ENCODE measurements at regions not wholly inside any gene's neighbourhood (a gene's known extent, or its start where the extent isn't known, plus 50 kb on each side); places are given as distances from the start of the nearest gene placed in this dataset.
A peak's percentile ranks its signal among the peaks of the same experiment; 100 is the strongest.

DNA sequence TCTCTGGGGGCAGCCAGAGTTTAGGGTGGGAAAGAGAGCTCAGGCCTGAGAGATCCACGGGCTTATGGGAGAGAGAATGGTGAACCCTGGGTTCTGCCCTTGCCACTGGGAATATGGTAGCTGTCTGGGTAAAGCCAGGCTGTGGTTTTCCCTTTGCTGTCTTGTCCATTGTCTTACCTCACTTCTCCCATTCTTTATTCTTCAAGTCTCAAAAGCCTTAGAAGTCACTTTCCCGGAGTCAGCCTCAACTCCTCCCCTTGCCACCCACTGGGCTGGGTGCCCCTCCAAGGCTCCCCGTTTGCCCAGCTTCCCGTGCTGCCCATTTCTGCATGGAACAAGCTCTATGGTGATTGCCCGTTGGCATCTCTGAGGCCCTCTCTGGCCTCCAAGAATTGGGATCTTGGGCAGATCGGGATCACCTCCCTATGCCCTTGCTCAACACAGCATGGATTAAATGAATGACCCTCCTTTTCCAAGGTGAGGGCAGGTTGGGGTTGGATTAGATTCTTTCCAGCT, 228.2 kb downstream of the HAUS1 start:
- Histone ChIP-seq H2BK5ac (ENCODE audit: low read depth, low read length, poor library complexity) (no peak overlapping the region), H3K4me2 (ENCODE audit: low read length) (no peak overlapping the region), H3K36me3 (ENCODE audit: control insufficient read depth in 1 of 2, insufficient read depth in 2 of 2, low read length in 2 of 2) (no peaks in the 10 kb centered on the region), H3K9me3 (ENCODE audit: insufficient read depth, low read depth, low read length) (peaks cover 5% of the 10 kb centered on the region), H3K23ac (ENCODE audit: low read length) (no peak overlapping the region), H4K8ac (ENCODE audit: low read depth, low read length) (no peak overlapping the region), H3K4me1 (ENCODE audit: control insufficient read depth in 1 of 2, insufficient read depth in 2 of 2, low read length in 2 of 2) (peaks cover 5 to 16% of the 10 kb centered on the region in 2 experiments), H3K14ac (ENCODE audit: low read length) (no peak overlapping the region), H2AK5ac (ENCODE audit: low read length) (no peak overlapping the region), H3K79me2 (ENCODE audit: control insufficient read depth, insufficient read depth, low read length, poor library complexity) (no peaks in the 10 kb centered on the region), H2BK120ac (ENCODE audit: insufficient read depth, low read length, poor library complexity) (no peak overlapping the region), H3K4me3 (ENCODE audit: low read depth, low read length) (no peak overlapping the region), H3K27ac (ENCODE audit: low read depth, low read length) (no peak overlapping the region), H3K79me1 (ENCODE audit: low read length) (no peaks in the 10 kb centered on the region), H3K18ac (ENCODE audit: low read length) (no peak overlapping the region), H2AFZ (ENCODE audit: insufficient read depth, low read length, poor library complexity) (no peak overlapping the region), H3K27me3 (ENCODE audit: insufficient read depth, low read length) (peaks cover 36% of the 10 kb centered on the region), H4K91ac (ENCODE audit: low read depth, low read length) (no peak overlapping the region), H3K9ac (ENCODE audit: low read length) (no peak overlapping the region), H3K4ac (ENCODE audit: low read depth, low read length) (no peak overlapping the region), H4K12ac (ENCODE audit: low read depth, low read length) (no peak overlapping the region), H2BK12ac (ENCODE audit: low read length) (no peak overlapping the region)
- no CpG with 5 or more reads among the region's 6 CpGs for WGBS (ENCODE audit: extremely low coverage, insufficient coverage, insufficient read length)
- DNase-seq, result no peak

GRCh38 chr18:46332921-46333341, 228.7 kb downstream of the HAUS1 start:
- H2BK120ac ChIP-seq (ENCODE audit: insufficient read depth, low read length, poor library complexity), result no peak overlapping the region
- H3K18ac ChIP-seq (ENCODE audit: low read length), result no peak overlapping the region
- H4K12ac ChIP-seq (ENCODE audit: low read depth, low read length), result no peak overlapping the region
- H2BK12ac ChIP-seq (ENCODE audit: low read length), result no peak overlapping the region
- H3K79me1 ChIP-seq (ENCODE audit: low read length), result no peaks in the 10 kb centered on the region
- no CpG with 5 or more reads among the region's 9 CpGs for WGBS (ENCODE audit: extremely low coverage, insufficient coverage, insufficient read length)
- peaks cover 5 to 16% of the 10 kb centered on the region in 2 experiments for H3K4me1 ChIP-seq (ENCODE audit: control insufficient read depth in 1 of 2, insufficient read depth in 2 of 2, low read length in 2 of 2)
- no peak overlapping the region for H3K4me3 ChIP-seq (ENCODE audit: low read depth, low read length)
- H2AFZ ChIP-seq (ENCODE audit: insufficient read depth, low read length, poor library complexity), result no peak overlapping the region
- no peaks in the 10 kb centered on the region for H3K79me2 ChIP-seq (ENCODE audit: control insufficient read depth, insufficient read depth, low read length, poor library complexity)
- no peak overlapping the region for H3K14ac ChIP-seq (ENCODE audit: low read length)
- H2BK5ac ChIP-seq (ENCODE audit: low read depth, low read length, poor library complexity), result no peak overlapping the region
- peaks cover 5% of the 10 kb centered on the region for H3K9me3 ChIP-seq (ENCODE audit: insufficient read depth, low read depth, low read length)
- H3K4ac ChIP-seq (ENCODE audit: low read depth, low read length), result no peak overlapping the region
- peaks cover 36% of the 10 kb centered on the region for H3K27me3 ChIP-seq (ENCODE audit: insufficient read depth, low read length)
- no peak overlapping the region for H3K23ac ChIP-seq (ENCODE audit: low read length)
- H4K91ac ChIP-seq (ENCODE audit: low read depth, low read length), result no peak overlapping the region
- peak in 1 of 2 donors; percentile 4 for DNase-seq
- no peaks in the 10 kb centered on the region for H3K36me3 ChIP-seq (ENCODE audit: control insufficient read depth in 1 of 2, insufficient read depth in 2 of 2, low read length in 2 of 2)
- H4K8ac ChIP-seq (ENCODE audit: low read depth, low read length), result no peak overlapping the region
- H2AK5ac ChIP-seq (ENCODE audit: low read length), result no peak overlapping the region
- no peak overlapping the region for H3K27ac ChIP-seq (ENCODE audit: low read depth, low read length)
- H3K9ac ChIP-seq (ENCODE audit: low read length), result no peak overlapping the region
- peak overlapping the region; percentile 93 for H3K4me2 ChIP-seq (ENCODE audit: low read length)

GRCh38 chr18:46333431-46334135, 229.4 kb downstream of the HAUS1 start:
- no peak overlapping the region for H3K4ac ChIP-seq (ENCODE audit: low read depth, low read length)
- no peaks in the 10 kb centered on the region for H3K79me1 ChIP-seq (ENCODE audit: low read length)
- no peak overlapping the region for H2BK12ac ChIP-seq (ENCODE audit: low read length)
- H3K27me3 ChIP-seq (ENCODE audit: insufficient read depth, low read length), result peaks cover 36% of the 10 kb centered on the region
- no peak overlapping the region for H2BK5ac ChIP-seq (ENCODE audit: low read depth, low read length, poor library complexity)
- no peak overlapping the region for H2BK120ac ChIP-seq (ENCODE audit: insufficient read depth, low read length, poor library complexity)
- no peak overlapping the region for H3K14ac ChIP-seq (ENCODE audit: low read length)
- DNase-seq, result peak in 1 of 2 donors; percentile 28
- no peak overlapping the region for H3K23ac ChIP-seq (ENCODE audit: low read length)
- H2AFZ ChIP-seq (ENCODE audit: insufficient read depth, low read length, poor library complexity), result no peak overlapping the region
- peak overlapping the region; percentile 93 for H3K4me2 ChIP-seq (ENCODE audit: low read length)
- no CpG with 5 or more reads among the region's 77 CpGs for WGBS (ENCODE audit: extremely low coverage, insufficient coverage, insufficient read length)
- H3K27ac ChIP-seq (ENCODE audit: low read depth, low read length), result no peak overlapping the region
- H4K91ac ChIP-seq (ENCODE audit: low read depth, low read length), result no peak overlapping the region
- no peak overlapping the region for H4K12ac ChIP-seq (ENCODE audit: low read depth, low read length)
- peak overlapping the region; percentile 65 for H3K4me3 ChIP-seq (ENCODE audit: low read depth, low read length)
- H3K4me1 ChIP-seq (ENCODE audit: control insufficient read depth in 1 of 2, insufficient read depth in 2 of 2, low read length in 2 of 2), result peaks cover 5 to 16% of the 10 kb centered on the region in 2 experiments
- no peaks in the 10 kb centered on the region for H3K36me3 ChIP-seq (ENCODE audit: control insufficient read depth in 1 of 2, insufficient read depth in 2 of 2, low read length in 2 of 2)
- no peaks in the 10 kb centered on the region for H3K79me2 ChIP-seq (ENCODE audit: control insufficient read depth, insufficient read depth, low read length, poor library complexity)
- H2AK5ac ChIP-seq (ENCODE audit: low read length), result no peak overlapping the region
- H3K9ac ChIP-seq (ENCODE audit: low read length), result no peak overlapping the region
- peaks cover 5% of the 10 kb centered on the region for H3K9me3 ChIP-seq (ENCODE audit: insufficient read depth, low read depth, low read length)
- no peak overlapping the region for H4K8ac ChIP-seq (ENCODE audit: low read depth, low read length)
- no peak overlapping the region for H3K18ac ChIP-seq (ENCODE audit: low read length)

- H3K4me1 ChIP-seq (ENCODE audit: control insufficient read depth in 1 of 2, insufficient read depth in 2 of 2, low read length in 2 of 2), result peaks cover 5 to 14% of the 10 kb centered on the region in 2 experiments
- H3K27me3 ChIP-seq (ENCODE audit: insufficient read depth, low read length), result peaks cover 36% of the 10 kb centered on the region
- H3K4me3 ChIP-seq (ENCODE audit: low read depth, low read length), result peak overlapping the region; percentile 47
- H3K4ac ChIP-seq (ENCODE audit: low read depth, low read length), result no peak overlapping the region
- no peak overlapping the region for H4K91ac ChIP-seq (ENCODE audit: low read depth, low read length)
- DNase-seq, result no peak
- H3K9me3 ChIP-seq (ENCODE audit: insufficient read depth, low read depth, low read length), result peaks cover 5% of the 10 kb centered on the region
- H3K18ac ChIP-seq (ENCODE audit: low read length), result no peak overlapping the region
- WGBS (ENCODE audit: extremely low coverage, insufficient coverage, insufficient read length), result no CpG with 5 or more reads among the region's 27 CpGs
- H4K12ac ChIP-seq (ENCODE audit: low read depth, low read length), result no peak overlapping the region
- no peak overlapping the region for H2BK120ac ChIP-seq (ENCODE audit: insufficient read depth, low read length, poor library complexity)
- H3K4me2 ChIP-seq (ENCODE audit: low read length), result peak overlapping the region; percentile 93
- H2BK12ac ChIP-seq (ENCODE audit: low read length), result no peak overlapping the region
- H4K8ac ChIP-seq (ENCODE audit: low read depth, low read length), result no peak overlapping the region
- H2BK5ac ChIP-seq (ENCODE audit: low read depth, low read length, poor library complexity), result no peak overlapping the region
- H3K9ac ChIP-seq (ENCODE audit: low read length), result no peak overlapping the region
- H2AFZ ChIP-seq (ENCODE audit: insufficient read depth, low read length, poor library complexity), result no peak overlapping the region
- H3K27ac ChIP-seq (ENCODE audit: low read depth, low read length), result no peak overlapping the region
- H2AK5ac ChIP-seq (ENCODE audit: low read length), result no peak overlapping the region
- no peak overlapping the region for H3K23ac ChIP-seq (ENCODE audit: low read length)
- H3K79me2 ChIP-seq (ENCODE audit: control insufficient read depth, insufficient read depth, low read length, poor library complexity), result no peaks in the 10 kb centered on the region
- no peaks in the 10 kb centered on the region for H3K36me3 ChIP-seq (ENCODE audit: control insufficient read depth in 1 of 2, insufficient read depth in 2 of 2, low read length in 2 of 2)
- no peak overlapping the region for H3K14ac ChIP-seq (ENCODE audit: low read length)
- H3K79me1 ChIP-seq (ENCODE audit: low read length), result no peaks in the 10 kb centered on the region
Observed at GRCh38 chr18:46334868-46335281, 230.7 kb downstream of the HAUS1 start.
